HG03378 (cell line): ENCODE measurements at regions not wholly inside any gene's neighbourhood (a gene's known extent, or its start where the extent isn't known, plus 50 kb on each side); places are given as distances from the start of the nearest gene placed in this dataset.

Experiments
- ATAC-seq: cut with Tn5 transposase; IDR thresholded peaks from one replicate; pipeline ENCODE4 v1.9.1; 2021; ENCODE audit warnings: mild to moderate bottlenecking, moderate library complexity; ENCODE audit not compliant: unreplicated experiment

- no peak for ATAC-seq
These were observed 383.4 kb downstream of the VRK1 start for GRCh38 chr14:97180304-97181200.

GRCh38 chr14:97185186-97185585 is 388.0 kb downstream of the VRK1 start:
- ATAC-seq: no peak

- no peak for ATAC-seq
These were observed 390.7 kb downstream of the VRK1 start for GRCh38 chr14:97187916-97188315.

GRCh38 chr14:97196336-97196735 is 399.2 kb downstream of the VRK1 start:
- no peak for ATAC-seq

GRCh38 chr14:97198813-97199212 is 401.6 kb downstream of the VRK1 start:
- no peak for ATAC-seq

- ATAC-seq: no peak
These were observed 403.1 kb downstream of the VRK1 start for GRCh38 chr14:97200245-97200644.

GRCh38 chr14:97206916-97207315 is 409.7 kb downstream of the VRK1 start:
- ATAC-seq: no peak

GRCh38 chr14:97210202-97210601 is 413.0 kb downstream of the VRK1 start:
- ATAC-seq: no peak

- no peak for ATAC-seq
These were observed 415.2 kb downstream of the VRK1 start for GRCh38 chr14:97212399-97212798.

GRCh38 chr14:97213720-97214119 is 416.5 kb downstream of the VRK1 start:
- no peak for ATAC-seq

- no peak for ATAC-seq
These were observed 418.2 kb downstream of the VRK1 start for GRCh38 chr14:97215263-97215969.

GRCh38 chr14:97217111-97217885 is 420.1 kb downstream of the VRK1 start:
- ATAC-seq: no peak

GRCh38 chr14:97218274-97218673 is 421.1 kb downstream of the VRK1 start:
- ATAC-seq: no peak

GRCh38 chr14:97218691-97219430 is 421.7 kb downstream of the VRK1 start:
- no peak for ATAC-seq

GRCh38 chr14:97219431-97220017 is 422.3 kb downstream of the VRK1 start:
- ATAC-seq: no peak

GRCh38 chr14:97221572-97222285 is 424.5 kb downstream of the VRK1 start:
- ATAC-seq: no peak

- ATAC-seq: no peak
These were observed 426.8 kb downstream of the VRK1 start for GRCh38 chr14:97224016-97224415.

- no peak for ATAC-seq
These were observed 432.9 kb downstream of the VRK1 start for GRCh38 chr14:97230051-97230450.

GRCh38 chr14:97233319-97233985 is 436.3 kb downstream of the VRK1 start:
- ATAC-seq: no peak
